GM19025 (cell line): ENCODE measurements at regions not wholly inside any gene's neighbourhood (a gene's known extent, or its start where the extent isn't known, plus 50 kb on each side); places are given as distances from the start of the nearest gene placed in this dataset.

Experiments used
- ATAC-seq: cut with Tn5 transposase; IDR thresholded peaks from one replicate; pipeline ENCODE4 v1.9.1; 2021; ENCODE audit warnings: mild to moderate bottlenecking, low read depth, moderate library complexity; ENCODE audit not compliant: unreplicated experiment

GRCh38 chr7:116443646-116444045, 55.9 kb upstream of the CAV2 start:
- ATAC-seq, result no peak

GRCh38 chr7:116445447-116446211, 53.9 kb upstream of the CAV2 start:
- no peak for ATAC-seq

- ATAC-seq, result no peak
These were observed 53.2 kb upstream of the CAV2 start for GRCh38 chr7:116446212-116446855.

GRCh38 chr7:116447436-116447835, 52.1 kb upstream of the CAV2 start:
- no peak for ATAC-seq

GRCh38 chr7:116447966-116448839, 51.3 kb upstream of the CAV2 start:
- ATAC-seq, result no peak

GRCh38 chr7:116449441-116449840, 50.1 kb upstream of the CAV2 start:
- no peak for ATAC-seq
